Endothelial cell of umbilical vein (primary cell): ENCODE measurements at regions not wholly inside any gene's neighbourhood (a gene's known extent, or its start where the extent isn't known, plus 50 kb on each side); places are given as distances from the start of the nearest gene placed in this dataset.

Experiments used
- BruUV-seq: library from RNA; stranded (reverse); fragments of 400-500 nt; replicated peaks from 2 replicates; lab custom pipeline; 2021; lab: Mats Ljungman, UMichigan
- CTCF ChIA-PET: fragments of 300-600, 350-600 bp; sonication (Branson Sonifier 250); formaldehyde crosslinking; loops from one replicate; lab custom pipeline; 2021; ENCODE audit warnings: antibody characterized with exemption, inconsistent platforms; lab: Charles Lee
- POLR2A ChIA-PET: fragments of 300-600, 350-600 bp; sonication (Branson Sonifier 250); formaldehyde crosslinking; loops from one replicate; lab custom pipeline; 2021; ENCODE audit warnings: antibody characterized with exemption, inconsistent platforms; lab: Charles Lee
- DNase-seq: peaks from one replicate; pipeline ENCODE4 v3.0.0-alpha.2; 2011; ENCODE audit warnings: low read depth, low spot score
- FAIRE-seq: peaks from 2 replicates; lab custom pipeline; 2011; peaks lifted over from hg19 to GRCh38; lab: Jason Lieb, UNC
- H2AFZ ChIP-seq: 2 replicates; pipeline ENCODE4 v1.6.0; 2012; ENCODE audit warnings: low read depth, low read length, control low read depth, inconsistent platforms
- H3K27ac ChIP-seq: 2 replicates; pipeline ENCODE4 v1.5.1; 2011; ENCODE audit warnings: low read depth, mild to moderate bottlenecking, control low read depth, low read length, moderate library complexity; ENCODE audit not compliant: insufficient read depth
- H3K27me3 ChIP-seq, 2 experiments: 2 replicates each; pipeline versions ENCODE4 v1.6.0 to v1.6.1; 2011; ENCODE audit warnings: low read length in 2 of 2, mixed read lengths in 1 of 2; ENCODE audit not compliant: control insufficient read depth in 2 of 2, insufficient read depth in 2 of 2
- H3K36me3 ChIP-seq, 2 experiments: 2 replicates in 1 of 2; 3 replicates in 1 of 2; pipeline ENCODE4 v1.5.1; 2011; ENCODE audit warnings: low read length in 2 of 2, mild to moderate bottlenecking in 1 of 2, moderate library complexity in 1 of 2; ENCODE audit not compliant: control insufficient read depth in 2 of 2, insufficient read depth in 2 of 2; ENCODE audit errors: extremely low read depth in 1 of 2
- H3K4me1 ChIP-seq: 3 replicates; pipeline ENCODE4 v1.5.1; 2011; ENCODE audit warnings: mild to moderate bottlenecking, low read length; ENCODE audit not compliant: control insufficient read depth, insufficient read depth; ENCODE audit errors: extremely low read depth
- H3K4me2 ChIP-seq: 2 replicates; pipeline ENCODE4 v1.6.1; 2011; ENCODE audit warnings: low read length, control low read depth, mixed read lengths; ENCODE audit not compliant: insufficient read depth
- H3K4me3 ChIP-seq, 3 experiments: fragments of 200-600 bp in 1 of 3; sonication (generic), shearing (Covaris generic) in 1 of 3; replicated peaks in 1 of 3; 2 replicates each; pipeline ENCODE4 v1.5.1; 2011 to 2016; ENCODE audit warnings: control low read depth in 3 of 3, low read length in 3 of 3, mild to moderate bottlenecking in 2 of 3, inconsistent platforms in 1 of 3, low read depth in 1 of 3, moderate library complexity in 1 of 3; ENCODE audit not compliant: insufficient read depth in 1 of 3
- H3K79me2 ChIP-seq: 2 replicates; pipeline ENCODE4 v1.6.0; 2012; ENCODE audit warnings: low read length, inconsistent platforms; ENCODE audit not compliant: control insufficient read depth, insufficient read depth
- H3K9ac ChIP-seq: replicated peaks from 2 replicates; pipeline ENCODE3; 2011; ENCODE audit warnings: low read length, control low read depth; ENCODE audit not compliant: insufficient read depth; ENCODE audit errors: extremely low read depth
- H3K9me1 ChIP-seq: replicated peaks from 3 replicates; pipeline ENCODE4 v1.6.0; 2011; ENCODE audit warnings: mild to moderate bottlenecking, low read length; ENCODE audit not compliant: control insufficient read depth, insufficient read depth; ENCODE audit errors: extremely low read depth
- H3K9me3 ChIP-seq: replicated peaks from 2 replicates; pipeline ENCODE4 v1.5.1; 2012; ENCODE audit warnings: low read length, inconsistent platforms; ENCODE audit not compliant: control insufficient read depth, insufficient read depth
- H4K20me1 ChIP-seq: replicated peaks from 2 replicates; pipeline ENCODE3; 2011; ENCODE audit warnings: mild to moderate bottlenecking, low read length; ENCODE audit not compliant: control insufficient read depth, insufficient read depth; ENCODE audit errors: extremely low read depth
- FOS ChIP-seq: IDR thresholded peaks from 2 replicates; pipeline ENCODE4 v1.6.1; 2011; ENCODE audit warnings: mild to moderate bottlenecking, low read length, moderate library complexity, borderline replicate concordance; ENCODE audit not compliant: insufficient read depth
- GATA2 ChIP-seq: IDR thresholded peaks from 2 replicates; pipeline ENCODE4 v1.7.0; 2011; ENCODE audit warnings: low read depth, mild to moderate bottlenecking, moderate library complexity, mixed read lengths, low read length; ENCODE audit not compliant: insufficient read length, insufficient read depth
- JUN ChIP-seq: IDR thresholded peaks from 2 replicates; pipeline ENCODE4 v1.6.1; 2011; ENCODE audit warnings: borderline replicate concordance, low read depth; ENCODE audit not compliant: insufficient read length, insufficient read depth
- MAX ChIP-seq: IDR thresholded peaks from 2 replicates; pipeline ENCODE4 v1.6.1; 2011; ENCODE audit not compliant: insufficient read depth, insufficient read length
- MYC ChIP-seq: IDR thresholded peaks from one replicate; pipeline ENCODE4 v1.6.1; 2011; ENCODE audit warnings: mild to moderate bottlenecking, low read depth, low read length
- POLR2A ChIP-seq: IDR thresholded peaks from 2 replicates; pipeline ENCODE4 v1.6.1; 2012; ENCODE audit warnings: low read depth, mild to moderate bottlenecking, control low read depth, low read length
- POLR2AphosphoS5 ChIP-seq: IDR thresholded peaks from 2 replicates; pipeline ENCODE4 v1.6.1; 2012; ENCODE audit warnings: low read depth, mild to moderate bottlenecking, control low read depth, low read length, moderate library complexity; ENCODE audit not compliant: insufficient read depth
- dilution Hi-C: fragments of 300-500 bp; cut with MboI; formaldehyde crosslinking; loops from one replicate; pipeline ENCODE4 v1.15.0; 2019; ENCODE audit warnings: low sequenced_read_pairs; ENCODE audit not compliant: extremely low pct_ligation_motif_present
- intact Hi-C: fragments of 100-400 bp; cut with micrococcal nuclease; formaldehyde crosslinking; loops from one replicate; pipeline ENCODE4 v1.10.0; 2022
- TF ChIP-seq, protein P1 (sequence below), 2 donors: IDR thresholded peaks; 1 replicate in 1 of 2; 2 replicates in 1 of 2; pipeline ENCODE4 v1.5.1; 2011; ENCODE audit warnings: low read length in 2 of 2, mild to moderate bottlenecking in 2 of 2, moderate library complexity in 2 of 2, control low read depth in 1 of 2, inconsistent platforms in 1 of 2, low read depth in 1 of 2; ENCODE audit not compliant: insufficient read depth in 1 of 2; ENCODE audit errors: extremely low read depth in 1 of 2

GRCh38 chr14:29262979-29263378 is 496.4 kb downstream of the FOXG1 start:
- no peaks in the 10 kb centered on the region for H3K79me2 ChIP-seq
- H3K36me3 ChIP-seq: no peaks in the 10 kb centered on the region
- no peak overlapping the region for H3K9ac ChIP-seq
- no TSS peak for BruUV-seq
- intact Hi-C loops: no loop called here
- TF ChIP-seq POLR2AphosphoS5 (no peak), POLR2A (no peak), GATA2 (peak; percentile 21), FOS (peak; percentile 24)
- DNase-seq (no peak), FAIRE-seq (no peak)
- H3K4me3 ChIP-seq: no peak overlapping the region
- peak overlapping the region; percentile 41 for H2AFZ ChIP-seq
- H3K9me3 ChIP-seq: no peaks in the 10 kb centered on the region
- H4K20me1 ChIP-seq: no peaks in the 10 kb centered on the region
- no peak overlapping the region for H3K4me2 ChIP-seq
- ChIA-PET CTCF (no interaction called here), POLR2A (no interaction called here)
- H3K27me3 ChIP-seq: no peaks in the 10 kb centered on the region
- peaks cover 3% of the 10 kb centered on the region for H3K4me1 ChIP-seq
- dilution Hi-C loops: no loop called here
- no peaks in the 10 kb centered on the region for H3K9me1 ChIP-seq
- no peak overlapping the region for H3K27ac ChIP-seq

- Histone ChIP-seq H3K27ac (no peak overlapping the region), H2AFZ (no peak overlapping the region), H3K4me1 (peaks cover 3% of the 10 kb centered on the region), H4K20me1 (no peaks in the 10 kb centered on the region), H3K36me3 (no peaks in the 10 kb centered on the region), H3K9me3 (no peaks in the 10 kb centered on the region), H3K4me3 (no peak overlapping the region), H3K79me2 (no peaks in the 10 kb centered on the region), H3K9ac (no peak overlapping the region), H3K27me3 (no peaks in the 10 kb centered on the region), H3K9me1 (no peaks in the 10 kb centered on the region), H3K4me2 (no peak overlapping the region)
- dilution Hi-C loops (no loop called here), intact Hi-C loops (no loop called here)
- no peak for DNase-seq
- BruUV-seq: no TSS peak
- no peak for FAIRE-seq
- ChIA-PET POLR2A (no interaction called here), CTCF (no interaction called here)
- TF ChIP-seq MYC: no peak
- no peak for TF ChIP-seq GATA2
- no peak for TF ChIP-seq FOS
- TF ChIP-seq, protein P1, sequence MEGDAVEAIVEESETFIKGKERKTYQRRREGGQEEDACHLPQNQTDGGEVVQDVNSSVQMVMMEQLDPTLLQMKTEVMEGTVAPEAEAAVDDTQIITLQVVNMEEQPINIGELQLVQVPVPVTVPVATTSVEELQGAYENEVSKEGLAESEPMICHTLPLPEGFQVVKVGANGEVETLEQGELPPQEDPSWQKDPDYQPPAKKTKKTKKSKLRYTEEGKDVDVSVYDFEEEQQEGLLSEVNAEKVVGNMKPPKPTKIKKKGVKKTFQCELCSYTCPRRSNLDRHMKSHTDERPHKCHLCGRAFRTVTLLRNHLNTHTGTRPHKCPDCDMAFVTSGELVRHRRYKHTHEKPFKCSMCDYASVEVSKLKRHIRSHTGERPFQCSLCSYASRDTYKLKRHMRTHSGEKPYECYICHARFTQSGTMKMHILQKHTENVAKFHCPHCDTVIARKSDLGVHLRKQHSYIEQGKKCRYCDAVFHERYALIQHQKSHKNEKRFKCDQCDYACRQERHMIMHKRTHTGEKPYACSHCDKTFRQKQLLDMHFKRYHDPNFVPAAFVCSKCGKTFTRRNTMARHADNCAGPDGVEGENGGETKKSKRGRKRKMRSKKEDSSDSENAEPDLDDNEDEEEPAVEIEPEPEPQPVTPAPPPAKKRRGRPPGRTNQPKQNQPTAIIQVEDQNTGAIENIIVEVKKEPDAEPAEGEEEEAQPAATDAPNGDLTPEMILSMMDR (IDR thresholded peaks at IDR 0.05; ENCODE audit: extremely low read depth in 1 of 2, insufficient read depth in 1 of 2, low read depth in 1 of 2, low read length in 2 of 2): no peak
- no peak for TF ChIP-seq JUN
- no peak for TF ChIP-seq MAX
Observed at GRCh38 chr14:29264865-29265264, 498.3 kb downstream of the FOXG1 start.
